ENCODE measurements at regions not wholly inside any gene's neighbourhood (a gene's known extent, or its start where the extent isn't known, plus 50 kb on each side); places are given as distances from the start of the nearest gene placed in this dataset.

- TF ChIP-seq REST (IDR thresholded peaks at IDR 0.05; ENCODE audit: borderline replicate concordance) (no peak), EP300 (conservative IDR thresholded peaks at IDR 0.05; ENCODE audit: poor library complexity, severe bottlenecking) (no peak), RAD21 (conservative IDR thresholded peaks at IDR 0.05) (no peak), TAF1 (IDR thresholded peaks at IDR 0.05; ENCODE audit: low read depth) (no peak), EZH2 (IDR thresholded peaks at IDR 0.05; ENCODE audit: borderline replicate concordance, insufficient read depth, low read length, poor library complexity, severe bottlenecking) (no peak), POLR2AphosphoS5 (IDR thresholded peaks at IDR 0.05) (no peak), CTCF (IDR thresholded peaks at IDR 0.05; ENCODE audit: poor library complexity, severe bottlenecking) (no peak), MXI1 (conservative IDR thresholded peaks at IDR 0.05; ENCODE audit: poor library complexity, severe bottlenecking) (no peak), SMC3 (conservative IDR thresholded peaks at IDR 0.05; ENCODE audit: poor library complexity) (no peak)
- Histone ChIP-seq H3K27ac (ENCODE audit: low read length) (no peak overlapping the region), H3K27me3 (ENCODE audit: insufficient read depth, low read depth, low read length) (no peaks in the 10 kb centered on the region), H3K36me3 (ENCODE audit: insufficient read depth, low read length) (no peaks in the 10 kb centered on the region), H2AFZ (ENCODE audit: low read depth, low read length) (no peak overlapping the region), H3K9me3 (ENCODE audit: low read length) (no peaks in the 10 kb centered on the region), H3K9ac (ENCODE audit: low read length) (no peak overlapping the region), H3K9me2 (ENCODE audit: insufficient read depth, low read length) (no peaks in the 10 kb centered on the region), H3K79me2 (replicated peaks; ENCODE audit: insufficient read depth, low read length) (no peaks in the 10 kb centered on the region), H3K4me3 (ENCODE audit: low read length) (no peak overlapping the region), H4K20me1 (ENCODE audit: insufficient read depth) (no peaks in the 10 kb centered on the region), H3F3A (ENCODE audit: insufficient read depth, low read length, poor library complexity, severe bottlenecking) (no peaks in the 10 kb centered on the region), H3K4me2 (ENCODE audit: low read length) (no peak overlapping the region)
Measured at GRCh38 chr14:63096186-63096585, 50.9 kb upstream of the KCNH5 start.

Small RNA genes in the stretch of these regions (small RNA-seq; reads per million reads assigned to genes)
- 0 reads per million in 3 experiments for gene PARP1P2
